ENCODE measurements at regions not wholly inside any gene's neighbourhood (a gene's known extent, or its start where the extent isn't known, plus 50 kb on each side); places are given as distances from the start of the nearest gene placed in this dataset.

GRCh38 chr20:48210111-48211027 is 425.1 kb upstream of the SULF2 start:
- DNase-seq (no peak), ATAC-seq (ENCODE audit: insufficient read depth, low read depth) (no peak)
- Histone ChIP-seq H3K9me3 (ENCODE audit: insufficient read depth, low read length, severe bottlenecking) (no peaks in the 10 kb centered on the region), H3K4me1 (ENCODE audit: insufficient read depth, low read length) (no peaks in the 10 kb centered on the region), H3K9ac (ENCODE audit: low read depth, low read length) (no peak overlapping the region), H3K27me3 (ENCODE audit: insufficient read depth, low read length, poor library complexity) (no peaks in the 10 kb centered on the region), H4K20me1 (ENCODE audit: insufficient read depth, low read length) (no peaks in the 10 kb centered on the region; the same call in 1 of the 2 replicates), H3K79me2 (ENCODE audit: insufficient read depth, low read length) (no peaks in the 10 kb centered on the region), H3K36me3 (ENCODE audit: insufficient read depth, low read length) (no peaks in the 10 kb centered on the region), H3K4me3 (ENCODE audit: low read depth in 1 of 2, low read length in 2 of 2) (no peak overlapping the region), H2AFZ (ENCODE audit: low read depth, low read length) (no peak overlapping the region), H3K27ac (ENCODE audit: low read length) (no peak overlapping the region), H3K4me2 (ENCODE audit: insufficient read depth, low read length) (no peak overlapping the region)
- no peak for TF ChIP-seq EZH2 (IDR thresholded peaks at IDR 0.05; ENCODE audit: borderline replicate concordance, low read depth, low read length, severe bottlenecking)
- TF ChIP-seq CTCF (IDR thresholded peaks at IDR 0.05; ENCODE audit: borderline replicate concordance, extremely low read depth, low read length, poor library complexity, severe bottlenecking), result no peak

GRCh38 chr20:48209102-48209501 is 423.8 kb upstream of the SULF2 start:
- Histone ChIP-seq H2AFZ (ENCODE audit: low read depth, low read length) (no peak overlapping the region), H3K9ac (ENCODE audit: low read depth, low read length) (no peak overlapping the region), H3K4me3 (ENCODE audit: low read depth in 1 of 2, low read length in 2 of 2) (no peak overlapping the region), H3K79me2 (ENCODE audit: insufficient read depth, low read length) (no peaks in the 10 kb centered on the region), H3K27me3 (ENCODE audit: insufficient read depth, low read length, poor library complexity) (no peaks in the 10 kb centered on the region), H3K9me3 (ENCODE audit: insufficient read depth, low read length, severe bottlenecking) (no peaks in the 10 kb centered on the region), H4K20me1 (ENCODE audit: insufficient read depth, low read length) (no peaks in the 10 kb centered on the region), H3K36me3 (ENCODE audit: insufficient read depth, low read length) (no peaks in the 10 kb centered on the region), H3K27ac (ENCODE audit: low read length) (no peak overlapping the region), H3K4me2 (ENCODE audit: insufficient read depth, low read length) (no peak overlapping the region), H3K4me1 (ENCODE audit: insufficient read depth, low read length) (no peaks in the 10 kb centered on the region)
- ATAC-seq (ENCODE audit: insufficient read depth, low read depth), result no peak
- TF ChIP-seq CTCF (IDR thresholded peaks at IDR 0.05; ENCODE audit: borderline replicate concordance, extremely low read depth, low read length, poor library complexity, severe bottlenecking), result no peak
- TF ChIP-seq EZH2 (IDR thresholded peaks at IDR 0.05; ENCODE audit: borderline replicate concordance, low read depth, low read length, severe bottlenecking), result no peak
- no peak for DNase-seq

GRCh38 chr20:48208176-48208575 is 422.9 kb upstream of the SULF2 start:
- Histone ChIP-seq H3K27me3 (ENCODE audit: insufficient read depth, low read length, poor library complexity) (no peaks in the 10 kb centered on the region), H3K9ac (ENCODE audit: low read depth, low read length) (no peak overlapping the region), H3K4me2 (ENCODE audit: insufficient read depth, low read length) (no peak overlapping the region), H3K79me2 (ENCODE audit: insufficient read depth, low read length) (no peaks in the 10 kb centered on the region), H4K20me1 (ENCODE audit: insufficient read depth, low read length) (no peaks in the 10 kb centered on the region), H3K36me3 (ENCODE audit: insufficient read depth, low read length) (no peaks in the 10 kb centered on the region), H3K4me1 (ENCODE audit: insufficient read depth, low read length) (no peaks in the 10 kb centered on the region), H3K4me3 (ENCODE audit: low read depth in 1 of 2, low read length in 2 of 2) (no peak overlapping the region), H2AFZ (ENCODE audit: low read depth, low read length) (no peak overlapping the region), H3K9me3 (ENCODE audit: insufficient read depth, low read length, severe bottlenecking) (no peaks in the 10 kb centered on the region), H3K27ac (ENCODE audit: low read length) (no peak overlapping the region)
- TF ChIP-seq CTCF (IDR thresholded peaks at IDR 0.05; ENCODE audit: borderline replicate concordance, extremely low read depth, low read length, poor library complexity, severe bottlenecking), result no peak
- no peak for TF ChIP-seq EZH2 (IDR thresholded peaks at IDR 0.05; ENCODE audit: borderline replicate concordance, low read depth, low read length, severe bottlenecking)
- DNase-seq (no peak), ATAC-seq (ENCODE audit: insufficient read depth, low read depth) (no peak)
